ENCODE measurements at regions not wholly inside any gene's neighbourhood (a gene's known extent, or its start where the extent isn't known, plus 50 kb on each side); places are given as distances from the start of the nearest gene placed in this dataset.

- 96 to 97% methylated on average over 2 of the region's 2 CpGs for WGBS, 2 donors
- peaks cover 0 to 19% (median 9%) of the 10 kb centered on the region in 4 donors for H3K4me1 ChIP-seq
- H3K4me3 ChIP-seq: no peak overlapping the region
- no peak overlapping the region for H3K27ac ChIP-seq
- intact Hi-C loops (cut with DNase I): no loop called here
- TF ChIP-seq CTCF (IDR thresholded peaks at IDR 0.05) (no peak), POLR2AphosphoS5 (IDR thresholded peaks at IDR 0.05) (no peak), EP300 (IDR thresholded peaks at IDR 0.05) (no peak), POLR2A (IDR thresholded peaks at IDR 0.05) (no peak)
- no peak for DNase-seq
- no peaks in the 10 kb centered on the region for H3K27me3 ChIP-seq
- H3K36me3 ChIP-seq: no peaks in the 10 kb centered on the region
- no peaks in the 10 kb centered on the region for H3K9me3 ChIP-seq
These were observed 746.5 kb upstream of the ZNF608 start for GRCh38 chr5:125492977-125493376.

- intact Hi-C loops (cut with DNase I): no loop called here
- H3K4me1 ChIP-seq: peaks cover 0 to 17% (median 7%) of the 10 kb centered on the region in 4 donors
- TF ChIP-seq CTCF (IDR thresholded peaks at IDR 0.05) (no peak), POLR2A (IDR thresholded peaks at IDR 0.05) (no peak), EP300 (IDR thresholded peaks at IDR 0.05) (no peak), POLR2AphosphoS5 (IDR thresholded peaks at IDR 0.05) (no peak)
- no peak overlapping the region for H3K27ac ChIP-seq
- H3K27me3 ChIP-seq: no peaks in the 10 kb centered on the region
- no peak for DNase-seq
- no peaks in the 10 kb centered on the region for H3K36me3 ChIP-seq
- H3K4me3 ChIP-seq: no peak overlapping the region
- H3K9me3 ChIP-seq: no peaks in the 10 kb centered on the region
These were observed 750.0 kb upstream of the ZNF608 start for GRCh38 chr5:125496393-125496792.

- 78 to 83% methylated on average over 2 of the region's 2 CpGs for WGBS, 2 donors
- H3K27me3 ChIP-seq: no peaks in the 10 kb centered on the region
- H3K4me3 ChIP-seq: no peak overlapping the region
- H3K9me3 ChIP-seq: no peaks in the 10 kb centered on the region
- no peaks in the 10 kb centered on the region for H3K36me3 ChIP-seq
- DNase-seq: no peak
- intact Hi-C loops (cut with DNase I): no loop called here
- H3K27ac ChIP-seq: no peak overlapping the region
- TF ChIP-seq CTCF (IDR thresholded peaks at IDR 0.05) (no peak), EP300 (IDR thresholded peaks at IDR 0.05) (no peak)
- peaks cover 0 to 4% (median 0%) of the 10 kb centered on the region in 4 donors for H3K4me1 ChIP-seq
These were observed 751.2 kb upstream of the ZNF608 start for GRCh38 chr5:125497651-125498050.

- DNase-seq: no peak
- H3K27me3 ChIP-seq: no peaks in the 10 kb centered on the region
- no peak for TF ChIP-seq POLR2AphosphoS5 (IDR thresholded peaks at IDR 0.05)
- no peak for TF ChIP-seq POLR2A (IDR thresholded peaks at IDR 0.05)
- no peak for TF ChIP-seq CTCF (IDR thresholded peaks at IDR 0.05)
- no peak for TF ChIP-seq EP300 (IDR thresholded peaks at IDR 0.05)
- H3K36me3 ChIP-seq: no peaks in the 10 kb centered on the region
- H3K4me3 ChIP-seq: no peak overlapping the region
- no peaks in the 10 kb centered on the region for H3K4me1 ChIP-seq
- H3K27ac ChIP-seq: no peak overlapping the region
- no peaks in the 10 kb centered on the region for H3K9me3 ChIP-seq
- 47 to 72% methylated on average over 2 of the region's 2 CpGs for WGBS, 2 donors
- intact Hi-C loops (cut with DNase I): no loop called here
These were observed 753.3 kb upstream of the ZNF608 start for GRCh38 chr5:125499636-125500332.

GRCh38 chr5:125501396-125501795, 755.0 kb upstream of the ZNF608 start:
- TF ChIP-seq POLR2AphosphoS5 (IDR thresholded peaks at IDR 0.05): no peak
- no peak for TF ChIP-seq EP300 (IDR thresholded peaks at IDR 0.05)
- TF ChIP-seq CTCF (IDR thresholded peaks at IDR 0.05): no peak
- no peak for TF ChIP-seq POLR2A (IDR thresholded peaks at IDR 0.05)
- no peak for DNase-seq
- WGBS, 2 donors: 79 to 87% methylated on average over 2 of the region's 2 CpGs

More at GRCh38 chr5:125501396-125501795, 755.0 kb upstream of the ZNF608 start:
- Histone ChIP-seq H3K27ac (no peak overlapping the region), H3K36me3 (no peaks in the 10 kb centered on the region), H3K4me3 (no peak overlapping the region), H3K27me3 (no peaks in the 10 kb centered on the region), H3K4me1 (no peaks in the 10 kb centered on the region), H3K9me3 (no peaks in the 10 kb centered on the region)
- intact Hi-C loops (cut with DNase I): no loop called here

Data from sigmoid colon (tissue), 6 donors.